GM12878 (cell line): ENCODE measurements at regions not wholly inside any gene's neighbourhood (a gene's known extent, or its start where the extent isn't known, plus 50 kb on each side); places are given as distances from the start of the nearest gene placed in this dataset.

Source experiments
- HDAC6 ChIP-seq: fragments of 200-600 bp; sonication (generic); IDR thresholded peaks from one replicate; pipeline ENCODE4 v1.8.0; 2017; ENCODE audit warnings: antibody characterized with exemption; ENCODE audit not compliant: unreplicated experiment
- MXI1 ChIP-seq: fragments of 150-350 bp; IDR thresholded peaks from 2 replicates; pipeline ENCODE4 v1.6.1; 2011; ENCODE audit warnings: low read depth, mild to moderate bottlenecking, inconsistent platforms, low read length, improper control_type of control experiment
- SPI1 ChIP-seq: IDR thresholded peaks from 2 replicates; pipeline ENCODE4 v1.6.1; 2011; ENCODE audit warnings: low read depth, mild to moderate bottlenecking, low read length, moderate library complexity, borderline replicate concordance; ENCODE audit not compliant: insufficient read depth
- SREBF2 ChIP-seq: IDR thresholded peaks from 2 replicates; pipeline ENCODE4 v1.6.1; 2012; ENCODE audit warnings: mild to moderate bottlenecking, low read length
- ZSCAN29 ChIP-seq: fragments of 450-650 bp; IDR thresholded peaks from 2 replicates; pipeline ENCODE4 v1.6.1; 2017; ENCODE audit warnings: mild to moderate bottlenecking, moderate library complexity
- TF ChIP-seq, protein P1 (sequence below), 3 experiments: IDR thresholded peaks in 2 of 3; conservative IDR thresholded peaks in 1 of 3; 2 replicates each; pipeline ENCODE4 v1.5.1; 2011; ENCODE audit warnings: low read depth in 3 of 3, low read length in 3 of 3, mild to moderate bottlenecking in 3 of 3, control low read depth in 2 of 3, moderate library complexity in 2 of 3, inconsistent platforms in 1 of 3, mixed read lengths in 1 of 3; ENCODE audit not compliant: control insufficient read depth in 2 of 3, insufficient read depth in 1 of 3; ENCODE audit errors: extremely low read depth in 1 of 3
- TF ChIP-seq, protein P2 (sequence below): fragments of 450-650 bp; IDR thresholded peaks from 2 replicates; pipeline ENCODE4 v1.6.1; 2018; ENCODE audit warnings: mild to moderate bottlenecking, low read depth, moderate library complexity; ENCODE audit not compliant: partially characterized antibody

DNA sequence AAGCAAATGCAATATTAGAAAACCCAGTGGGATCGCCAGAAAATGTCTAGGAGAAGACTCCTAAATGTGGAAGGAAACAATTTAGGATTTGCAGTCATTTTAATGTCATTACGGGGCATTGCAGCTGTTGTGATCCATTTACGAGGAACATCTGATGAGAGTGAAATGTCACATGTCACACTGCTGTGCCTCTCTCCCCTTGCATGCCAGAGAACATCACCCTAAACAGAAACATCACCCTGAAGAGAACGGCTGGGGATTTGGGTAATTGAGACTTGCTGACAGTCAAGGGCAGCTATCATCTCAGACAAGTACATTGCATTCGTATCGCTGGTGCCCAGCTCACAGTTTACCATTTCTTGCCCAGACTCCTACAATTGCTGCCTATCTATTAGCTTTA is 785.7 kb upstream of the POM121L12 start:
- TF ChIP-seq HDAC6, result no peak
- TF ChIP-seq, protein P1, sequence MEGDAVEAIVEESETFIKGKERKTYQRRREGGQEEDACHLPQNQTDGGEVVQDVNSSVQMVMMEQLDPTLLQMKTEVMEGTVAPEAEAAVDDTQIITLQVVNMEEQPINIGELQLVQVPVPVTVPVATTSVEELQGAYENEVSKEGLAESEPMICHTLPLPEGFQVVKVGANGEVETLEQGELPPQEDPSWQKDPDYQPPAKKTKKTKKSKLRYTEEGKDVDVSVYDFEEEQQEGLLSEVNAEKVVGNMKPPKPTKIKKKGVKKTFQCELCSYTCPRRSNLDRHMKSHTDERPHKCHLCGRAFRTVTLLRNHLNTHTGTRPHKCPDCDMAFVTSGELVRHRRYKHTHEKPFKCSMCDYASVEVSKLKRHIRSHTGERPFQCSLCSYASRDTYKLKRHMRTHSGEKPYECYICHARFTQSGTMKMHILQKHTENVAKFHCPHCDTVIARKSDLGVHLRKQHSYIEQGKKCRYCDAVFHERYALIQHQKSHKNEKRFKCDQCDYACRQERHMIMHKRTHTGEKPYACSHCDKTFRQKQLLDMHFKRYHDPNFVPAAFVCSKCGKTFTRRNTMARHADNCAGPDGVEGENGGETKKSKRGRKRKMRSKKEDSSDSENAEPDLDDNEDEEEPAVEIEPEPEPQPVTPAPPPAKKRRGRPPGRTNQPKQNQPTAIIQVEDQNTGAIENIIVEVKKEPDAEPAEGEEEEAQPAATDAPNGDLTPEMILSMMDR (IDR thresholded peaks at IDR 0.05 in 2 of 3, conservative IDR thresholded peaks at IDR 0.05 in 1 of 3; ENCODE audit: control insufficient read depth in 2 of 3, extremely low read depth in 1 of 3, insufficient read depth in 1 of 3, low read depth in 3 of 3, low read length in 3 of 3), result no peak
- TF ChIP-seq, protein P2, sequence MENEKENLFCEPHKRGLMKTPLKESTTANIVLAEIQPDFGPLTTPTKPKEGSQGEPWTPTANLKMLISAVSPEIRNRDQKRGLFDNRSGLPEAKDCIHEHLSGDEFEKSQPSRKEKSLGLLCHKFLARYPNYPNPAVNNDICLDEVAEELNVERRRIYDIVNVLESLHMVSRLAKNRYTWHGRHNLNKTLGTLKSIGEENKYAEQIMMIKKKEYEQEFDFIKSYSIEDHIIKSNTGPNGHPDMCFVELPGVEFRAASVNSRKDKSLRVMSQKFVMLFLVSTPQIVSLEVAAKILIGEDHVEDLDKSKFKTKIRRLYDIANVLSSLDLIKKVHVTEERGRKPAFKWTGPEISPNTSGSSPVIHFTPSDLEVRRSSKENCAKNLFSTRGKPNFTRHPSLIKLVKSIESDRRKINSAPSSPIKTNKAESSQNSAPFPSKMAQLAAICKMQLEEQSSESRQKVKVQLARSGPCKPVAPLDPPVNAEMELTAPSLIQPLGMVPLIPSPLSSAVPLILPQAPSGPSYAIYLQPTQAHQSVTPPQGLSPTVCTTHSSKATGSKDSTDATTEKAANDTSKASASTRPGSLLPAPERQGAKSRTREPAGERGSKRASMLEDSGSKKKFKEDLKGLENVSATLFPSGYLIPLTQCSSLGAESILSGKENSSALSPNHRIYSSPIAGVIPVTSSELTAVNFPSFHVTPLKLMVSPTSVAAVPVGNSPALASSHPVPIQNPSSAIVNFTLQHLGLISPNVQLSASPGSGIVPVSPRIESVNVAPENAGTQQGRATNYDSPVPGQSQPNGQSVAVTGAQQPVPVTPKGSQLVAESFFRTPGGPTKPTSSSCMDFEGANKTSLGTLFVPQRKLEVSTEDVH, result no peak
- no peak for TF ChIP-seq ZSCAN29
- no peak for TF ChIP-seq SREBF2
- no peak for TF ChIP-seq MXI1
- no peak for TF ChIP-seq SPI1
